ENCODE measurements at regions not wholly inside any gene's neighbourhood (a gene's known extent, or its start where the extent isn't known, plus 50 kb on each side); places are given as distances from the start of the nearest gene placed in this dataset.

GRCh38 chr7:114209968-114210367, 204.6 kb upstream of the FOXP2 start:
- Histone ChIP-seq H3K4me3 (no peak overlapping the region), H3K4me1 (no peaks in the 10 kb centered on the region), H3K27me3 (ENCODE audit: low read depth) (peaks cover 4% of the 10 kb centered on the region), H3K9me3 (replicated peaks) (no peaks in the 10 kb centered on the region), H3K36me3 (no peaks in the 10 kb centered on the region), H3K27ac (replicated peaks) (no peak overlapping the region)
- intact Hi-C loops (cut with micrococcal nuclease): no loop called here
- TF ChIP-seq CTCF (IDR thresholded peaks at IDR 0.05; ENCODE audit: borderline replicate concordance): no peak
- DNase-seq: no peak

- no peak overlapping the region for H3K27ac ChIP-seq (replicated peaks)
- H3K4me1 ChIP-seq: no peaks in the 10 kb centered on the region
- no peaks in the 10 kb centered on the region for H3K9me3 ChIP-seq (replicated peaks)
- no peak overlapping the region for H3K4me3 ChIP-seq
- H3K27me3 ChIP-seq (ENCODE audit: low read depth): peaks cover 4% of the 10 kb centered on the region
- TF ChIP-seq CTCF (IDR thresholded peaks at IDR 0.05; ENCODE audit: borderline replicate concordance): no peak
- intact Hi-C loops (cut with micrococcal nuclease): no loop called here
- no peaks in the 10 kb centered on the region for H3K36me3 ChIP-seq
- no peak for DNase-seq
These were observed 207.9 kb upstream of the FOXP2 start for GRCh38 chr7:114206688-114207087.

GRCh38 chr7:114196517-114196916, 218.1 kb upstream of the FOXP2 start:
- Histone ChIP-seq H3K4me3 (no peak overlapping the region), H3K9me3 (replicated peaks) (no peaks in the 10 kb centered on the region), H3K27ac (replicated peaks) (no peak overlapping the region), H3K27me3 (ENCODE audit: low read depth) (no peaks in the 10 kb centered on the region), H3K36me3 (no peaks in the 10 kb centered on the region), H3K4me1 (no peaks in the 10 kb centered on the region)
- DNase-seq: no peak
- intact Hi-C loops (cut with micrococcal nuclease): no loop called here
- no peak for TF ChIP-seq CTCF (IDR thresholded peaks at IDR 0.05; ENCODE audit: borderline replicate concordance)

GRCh38 chr7:114190387-114190786, 224.2 kb upstream of the FOXP2 start:
- Histone ChIP-seq H3K4me3 (no peak overlapping the region), H3K27ac (replicated peaks) (no peak overlapping the region), H3K27me3 (ENCODE audit: low read depth) (no peaks in the 10 kb centered on the region), H3K4me1 (no peaks in the 10 kb centered on the region), H3K9me3 (replicated peaks) (no peaks in the 10 kb centered on the region), H3K36me3 (no peaks in the 10 kb centered on the region)
- TF ChIP-seq CTCF (IDR thresholded peaks at IDR 0.05; ENCODE audit: borderline replicate concordance): no peak
- intact Hi-C loops (cut with micrococcal nuclease): no loop called here
- no peak for DNase-seq

GRCh38 chr7:114183311-114184088, 231.1 kb upstream of the FOXP2 start:
- Histone ChIP-seq H3K4me1 (no peaks in the 10 kb centered on the region), H3K36me3 (no peaks in the 10 kb centered on the region), H3K4me3 (no peak overlapping the region), H3K27ac (replicated peaks) (no peak overlapping the region), H3K9me3 (replicated peaks) (no peaks in the 10 kb centered on the region), H3K27me3 (ENCODE audit: low read depth) (no peaks in the 10 kb centered on the region)
- no peak for TF ChIP-seq CTCF (IDR thresholded peaks at IDR 0.05; ENCODE audit: borderline replicate concordance)
- intact Hi-C loops (cut with micrococcal nuclease): no loop called here
- no peak for DNase-seq
